GM19035 (cell line): ENCODE measurements at regions not wholly inside any gene's neighbourhood (a gene's known extent, or its start where the extent isn't known, plus 50 kb on each side); places are given as distances from the start of the nearest gene placed in this dataset.
"Not testable (repeated sequence)": the region's sequence is repeated elsewhere in the genome, so short reads cannot be mapped to it uniquely, and the experiment has no call there.

Source experiments
- ATAC-seq: cut with Tn5 transposase; IDR thresholded peaks from one replicate; pipeline ENCODE4 v1.9.1; 2021; ENCODE audit not compliant: unreplicated experiment

- not testable (repeated sequence) for ATAC-seq
Measured at GRCh38 chr4:119437515-119437914, 115.6 kb upstream of the FABP2 start.

DNA sequence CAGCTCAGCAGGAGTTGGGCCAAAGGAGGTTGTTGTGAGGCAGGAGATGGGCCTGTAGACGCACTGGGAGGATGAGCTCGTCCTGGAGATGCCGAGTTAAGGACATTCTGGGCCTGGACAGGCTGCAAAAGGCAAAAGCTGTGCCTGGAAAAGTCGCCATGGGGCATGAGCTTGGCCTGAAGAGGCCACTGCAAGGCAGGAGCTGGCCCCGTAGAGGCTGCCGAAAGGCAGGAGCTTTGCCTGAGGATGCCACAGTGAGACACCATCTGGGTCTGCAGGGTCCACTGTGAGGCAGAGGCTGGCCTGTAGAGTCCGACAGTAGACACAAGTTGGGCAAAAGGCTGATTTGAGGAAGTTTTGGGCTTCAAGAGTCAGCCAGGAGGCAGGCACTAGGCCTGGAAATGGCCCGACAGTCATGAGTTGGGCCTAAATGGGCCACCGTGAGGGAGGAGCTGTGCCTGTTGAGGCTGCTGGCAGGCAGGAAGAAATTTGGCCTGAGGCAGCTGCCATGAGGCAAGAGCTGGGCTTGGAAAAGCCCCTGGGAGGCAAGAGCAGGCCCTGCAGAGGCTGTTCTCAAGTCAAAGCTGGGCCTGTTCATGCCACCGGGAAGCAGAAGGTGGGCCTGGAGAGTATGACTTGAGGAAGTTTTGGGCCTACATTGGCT lies 86.8 kb upstream of the FABP2 start:
- not testable (repeated sequence) for ATAC-seq

- ATAC-seq = not testable (repeated sequence)
Measured at GRCh38 chr4:119406721-119407460, 85.0 kb upstream of the FABP2 start.

DNA sequence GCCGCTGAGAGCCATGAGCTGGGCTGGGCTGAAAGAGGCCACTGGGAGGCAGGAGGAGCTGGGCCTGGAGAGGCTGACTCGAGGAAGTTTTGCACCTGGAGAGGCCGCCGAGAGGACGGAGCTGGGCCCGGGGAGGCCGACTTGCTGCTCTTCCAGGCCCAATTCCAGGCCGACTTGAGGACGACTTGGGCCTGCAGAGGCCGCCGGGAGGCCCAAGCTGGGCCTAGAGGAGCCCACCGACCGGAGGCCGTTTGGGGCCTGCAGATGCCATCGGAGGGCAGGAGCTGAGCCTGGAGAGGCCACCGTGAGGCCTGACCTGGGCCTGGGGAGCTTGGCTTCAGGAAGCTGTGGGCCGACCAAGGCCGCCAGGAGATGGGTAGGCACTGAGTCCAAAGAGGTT lies 84.1 kb upstream of the FABP2 start:
- not testable (repeated sequence) for ATAC-seq

DNA sequence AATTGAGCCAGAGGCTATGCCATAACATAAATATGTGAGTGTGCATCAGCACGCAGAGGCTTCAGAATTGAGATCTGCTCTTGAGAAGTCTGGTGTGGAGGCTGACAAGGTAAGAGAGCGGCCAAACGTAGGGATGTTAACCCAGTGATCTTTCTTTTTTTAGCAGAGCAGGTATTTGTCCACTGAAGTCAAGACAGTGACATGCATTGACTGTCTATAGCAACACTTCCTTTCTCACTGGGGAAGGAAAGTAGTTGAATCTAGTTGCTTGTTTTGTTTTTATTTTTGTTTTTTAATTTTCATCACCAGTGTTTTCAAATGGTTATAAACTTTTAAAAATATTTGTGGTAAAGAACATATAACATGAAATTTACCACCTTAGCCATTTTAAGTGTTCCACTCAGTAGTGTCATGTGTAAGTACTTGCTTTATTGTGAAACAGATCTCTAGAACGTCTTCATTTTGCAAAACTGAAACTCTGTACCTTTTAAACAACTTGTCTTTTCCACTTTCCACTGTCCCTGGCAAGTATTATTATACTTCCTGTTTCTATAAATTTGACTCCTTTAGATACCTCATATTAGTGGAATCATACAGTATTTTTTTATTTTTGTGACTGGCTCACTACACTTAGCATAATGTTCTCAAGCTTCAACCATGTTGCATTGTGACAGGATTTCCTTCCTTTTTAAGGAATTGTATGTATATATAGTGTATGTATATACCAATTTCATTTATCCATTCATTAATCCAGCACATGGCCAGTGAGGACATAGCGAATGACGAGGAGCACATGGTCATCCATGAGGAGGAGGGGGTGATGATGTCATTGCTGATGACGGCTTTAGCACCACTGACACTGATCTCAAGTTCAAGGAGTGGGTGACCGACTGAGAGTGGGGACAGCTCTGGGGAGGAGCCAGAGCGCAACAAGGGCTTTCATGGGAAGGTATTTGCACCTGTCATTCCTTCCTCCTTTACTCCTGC lies 80.7 kb upstream of the FABP2 start:
- ATAC-seq = peak; percentile 58

GRCh38 chr4:119395701-119396100 lies 73.8 kb upstream of the FABP2 start:
- ATAC-seq = not testable (repeated sequence)

GRCh38 chr4:119394826-119395225 lies 72.9 kb upstream of the FABP2 start:
- no peak for ATAC-seq

GRCh38 chr4:119388791-119389190 lies 66.9 kb upstream of the FABP2 start:
- not testable (repeated sequence) for ATAC-seq

DNA sequence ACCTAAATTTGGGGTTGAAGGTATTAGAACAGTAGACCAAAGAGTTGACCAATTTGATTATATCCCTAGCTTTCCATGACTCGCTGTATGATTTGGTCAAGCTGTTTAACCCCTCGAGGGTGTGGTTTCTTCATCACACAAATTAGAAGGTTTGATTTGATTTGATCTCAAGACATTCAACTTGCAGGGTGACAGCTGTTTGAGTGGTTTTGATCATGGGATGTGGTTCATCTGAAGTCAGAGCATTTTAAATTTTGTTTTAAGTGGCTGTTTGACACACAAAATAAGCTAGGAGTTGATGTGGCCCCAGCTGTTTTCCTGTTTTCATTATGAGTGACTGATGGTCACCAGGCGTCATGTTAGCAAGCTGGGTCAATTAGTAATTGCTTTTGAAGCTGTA lies 52.7 kb upstream of the FABP2 start:
- not testable (repeated sequence) for ATAC-seq

GRCh38 chr4:119372316-119373062 lies 50.6 kb upstream of the FABP2 start:
- ATAC-seq = not testable (repeated sequence)
